AG10803 (cell line): ENCODE measurements at regions not wholly inside any gene's neighbourhood (a gene's known extent, or its start where the extent isn't known, plus 50 kb on each side); places are given as distances from the start of the nearest gene placed in this dataset.

Source experiments
- DNase-seq: peaks from one replicate; pipeline ENCODE4 v3.0.0; 2010; ENCODE audit warnings: low read depth
- H3K4me3 ChIP-seq: 2 replicates; pipeline ENCODE4 v1.5.1; 2011; ENCODE audit warnings: mild to moderate bottlenecking, low read length, control low read depth
- TF ChIP-seq, protein P1 (sequence below): conservative IDR thresholded peaks from 2 replicates; pipeline ENCODE4 v1.5.1; 2011; ENCODE audit warnings: mild to moderate bottlenecking, low read length, control low read depth, inconsistent platforms

DNA sequence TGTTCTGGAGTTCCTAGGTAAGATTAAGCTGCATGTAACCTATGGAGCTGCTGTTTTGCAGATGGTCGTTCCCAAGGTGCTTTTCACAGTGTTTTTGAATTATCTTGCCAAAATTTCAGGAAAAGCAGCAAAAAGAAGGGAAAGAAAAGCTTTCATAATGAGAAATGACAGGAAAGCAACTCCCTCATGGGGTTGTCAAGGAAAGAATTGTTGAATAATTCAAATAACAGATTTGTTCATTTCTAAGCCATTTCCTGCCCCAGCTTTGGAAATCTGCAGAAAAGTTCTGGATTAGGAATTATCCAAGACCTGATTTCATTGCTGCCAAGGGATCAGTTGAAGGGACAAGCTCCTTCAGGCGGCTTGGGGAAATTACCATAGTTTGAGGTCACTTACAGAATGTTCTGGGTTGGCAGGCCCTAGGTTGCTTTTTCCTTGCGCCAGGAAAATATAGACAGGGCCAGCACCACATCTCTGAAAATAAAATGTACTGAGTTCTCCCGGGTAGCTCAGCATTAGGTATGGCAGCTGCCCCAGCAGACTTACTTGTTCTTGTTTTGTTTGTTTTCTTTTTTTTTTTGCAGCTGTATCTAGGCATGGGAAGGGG is 354.7 kb downstream of the STIM2 start:
- TF ChIP-seq, protein P1, sequence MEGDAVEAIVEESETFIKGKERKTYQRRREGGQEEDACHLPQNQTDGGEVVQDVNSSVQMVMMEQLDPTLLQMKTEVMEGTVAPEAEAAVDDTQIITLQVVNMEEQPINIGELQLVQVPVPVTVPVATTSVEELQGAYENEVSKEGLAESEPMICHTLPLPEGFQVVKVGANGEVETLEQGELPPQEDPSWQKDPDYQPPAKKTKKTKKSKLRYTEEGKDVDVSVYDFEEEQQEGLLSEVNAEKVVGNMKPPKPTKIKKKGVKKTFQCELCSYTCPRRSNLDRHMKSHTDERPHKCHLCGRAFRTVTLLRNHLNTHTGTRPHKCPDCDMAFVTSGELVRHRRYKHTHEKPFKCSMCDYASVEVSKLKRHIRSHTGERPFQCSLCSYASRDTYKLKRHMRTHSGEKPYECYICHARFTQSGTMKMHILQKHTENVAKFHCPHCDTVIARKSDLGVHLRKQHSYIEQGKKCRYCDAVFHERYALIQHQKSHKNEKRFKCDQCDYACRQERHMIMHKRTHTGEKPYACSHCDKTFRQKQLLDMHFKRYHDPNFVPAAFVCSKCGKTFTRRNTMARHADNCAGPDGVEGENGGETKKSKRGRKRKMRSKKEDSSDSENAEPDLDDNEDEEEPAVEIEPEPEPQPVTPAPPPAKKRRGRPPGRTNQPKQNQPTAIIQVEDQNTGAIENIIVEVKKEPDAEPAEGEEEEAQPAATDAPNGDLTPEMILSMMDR = no peak
- no peak for DNase-seq
- no peak overlapping the region for H3K4me3 ChIP-seq

DNA sequence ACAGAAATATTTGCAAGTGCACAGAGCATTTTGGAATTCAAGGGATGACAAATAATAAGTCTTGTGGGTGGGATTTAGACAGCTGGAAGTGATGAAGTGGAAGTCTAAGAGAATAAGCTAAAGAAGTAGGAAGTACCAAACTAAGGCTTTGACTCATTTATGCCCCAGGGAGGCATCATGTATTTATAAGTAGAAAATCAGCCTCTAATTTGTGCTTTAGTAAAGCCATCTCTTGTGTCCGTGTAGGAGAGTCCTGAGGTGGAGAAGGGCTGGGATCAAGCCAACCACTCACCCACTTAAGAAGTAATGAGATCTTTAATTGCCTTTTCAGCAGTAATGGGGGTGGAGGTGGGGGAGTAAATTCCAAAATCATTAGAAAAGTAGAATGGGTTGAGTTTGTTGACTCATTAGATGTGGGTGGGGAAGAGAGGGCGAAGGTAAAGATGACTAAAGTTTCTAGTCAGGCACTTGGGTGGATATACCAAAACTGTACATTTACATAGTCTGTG is 356.7 kb downstream of the STIM2 start:
- TF ChIP-seq, protein P1 = no peak
- peak; percentile 43 for DNase-seq
- H3K4me3 ChIP-seq = no peak overlapping the region

DNA sequence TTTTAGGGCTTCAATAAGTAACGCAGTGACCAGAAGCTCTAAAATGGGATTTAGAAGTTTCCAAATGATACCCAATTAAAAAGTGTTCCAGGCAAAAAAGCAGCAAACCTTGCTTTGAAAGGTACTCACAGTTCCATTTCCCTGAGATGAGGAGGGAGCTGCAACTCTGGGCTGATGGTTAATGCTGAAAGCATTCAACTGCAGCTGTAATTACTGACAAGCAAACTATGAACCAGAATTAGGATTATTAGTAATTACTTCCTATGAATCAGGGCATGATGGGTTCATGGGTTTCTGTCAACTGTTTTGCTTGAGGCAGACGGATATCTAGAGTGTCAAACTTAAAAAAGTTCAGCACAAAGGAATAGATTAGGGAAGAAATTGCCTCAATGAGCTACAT is 357.4 kb downstream of the STIM2 start:
- TF ChIP-seq, protein P1 = no peak
- DNase-seq = no peak
- no peak overlapping the region for H3K4me3 ChIP-seq

DNA sequence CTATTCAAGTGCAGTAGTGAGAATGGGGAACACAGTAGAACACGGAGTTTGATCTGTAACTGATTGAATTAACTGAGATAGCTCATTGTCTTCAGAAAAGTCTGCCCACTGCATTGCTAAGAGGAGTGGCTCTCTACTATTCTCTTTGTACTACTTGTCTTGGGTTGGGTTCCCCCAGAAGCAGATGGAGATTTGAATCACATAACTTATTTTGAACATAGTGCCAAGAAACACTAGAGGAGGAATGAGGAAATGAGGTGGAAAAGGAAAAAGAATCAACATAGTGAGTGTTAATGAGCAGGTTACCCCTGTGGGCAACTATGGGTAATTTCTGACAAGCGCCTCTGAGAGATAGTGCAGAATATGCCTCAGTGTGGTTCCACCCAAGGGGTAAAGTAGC is 362.7 kb downstream of the STIM2 start:
- TF ChIP-seq, protein P1 = no peak
- DNase-seq = no peak
- H3K4me3 ChIP-seq = no peak overlapping the region

DNA sequence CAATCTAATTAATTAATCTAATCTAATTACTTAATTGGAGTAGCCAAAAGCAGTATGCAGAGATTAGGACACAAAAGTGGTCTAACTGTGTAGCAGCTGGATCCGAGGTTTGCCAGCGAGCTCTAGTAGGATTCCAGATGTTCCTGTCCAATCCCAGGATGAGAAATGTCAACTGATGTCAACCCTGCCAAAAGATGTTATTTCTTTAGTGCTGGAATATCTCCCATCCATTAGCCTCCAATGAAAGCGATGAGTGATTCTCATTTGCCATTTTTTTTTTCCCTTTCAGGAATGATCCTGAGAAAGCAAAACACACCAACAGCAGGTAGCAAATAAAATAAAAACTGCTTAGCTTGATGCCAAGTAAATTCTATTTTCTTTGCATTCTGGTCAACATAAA is 372.9 kb downstream of the STIM2 start:
- no peak overlapping the region for H3K4me3 ChIP-seq
- TF ChIP-seq, protein P1 = no peak
- DNase-seq = no peak

DNA sequence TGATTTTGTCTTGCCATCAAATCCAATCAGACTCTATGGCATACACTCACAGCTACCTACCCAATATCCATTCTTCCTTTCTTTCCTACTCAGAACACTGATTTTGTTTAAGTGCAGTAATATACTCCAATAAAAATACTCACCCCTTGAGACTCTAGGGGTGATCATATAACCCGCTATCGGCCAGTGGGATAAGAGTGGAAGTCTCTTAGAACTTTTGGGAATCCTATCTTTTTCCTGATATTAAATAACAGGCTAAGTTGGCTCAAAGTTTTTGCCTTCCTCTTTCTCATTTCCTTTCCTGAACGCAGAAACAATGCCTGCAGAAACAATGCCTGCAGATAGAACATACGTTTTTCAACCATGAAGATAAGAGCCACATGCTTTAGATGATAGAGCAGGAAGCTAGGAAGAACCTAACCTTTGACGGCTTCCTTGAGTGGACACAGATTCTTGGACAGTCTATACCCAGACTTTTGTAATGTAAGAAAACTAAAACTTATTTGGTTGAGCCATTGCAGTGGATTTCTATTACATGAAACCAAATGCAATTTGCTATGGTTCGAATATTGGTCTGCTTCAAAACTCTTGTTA is 373.8 kb downstream of the STIM2 start:
- TF ChIP-seq, protein P1 = no peak
- DNase-seq = no peak
- H3K4me3 ChIP-seq = no peak overlapping the region

DNA sequence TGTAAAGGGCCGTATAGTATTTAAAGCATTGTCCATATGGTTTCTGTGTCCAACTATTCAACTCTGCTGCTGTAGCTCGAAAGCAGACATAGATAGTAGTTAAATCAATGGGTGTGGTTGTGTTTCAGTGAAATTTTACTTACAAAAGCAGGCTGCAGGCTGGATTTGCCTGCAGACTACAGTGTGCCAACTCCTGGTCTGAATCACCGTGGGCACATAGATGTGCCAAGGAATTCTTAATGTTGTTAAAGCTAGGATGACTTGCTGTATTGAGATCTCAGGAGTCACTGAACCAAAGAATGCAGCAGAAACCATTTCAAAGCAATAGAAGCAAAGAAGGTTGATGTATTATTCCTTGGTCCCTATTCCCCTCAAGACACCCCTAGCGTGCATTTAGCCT is 379.0 kb downstream of the STIM2 start:
- H3K4me3 ChIP-seq = no peak overlapping the region
- peak; percentile 35 for DNase-seq
- TF ChIP-seq, protein P1 = no peak
